Omental fat pad (tissue), 3 donors: ENCODE measurements at regions not wholly inside any gene's neighbourhood (a gene's known extent, or its start where the extent isn't known, plus 50 kb on each side); places are given as distances from the start of the nearest gene placed in this dataset.

Source experiments
- ATAC-seq: fragments of 150-250 bp; one replicate; pipeline ENCODE4 v1.9.1; 2016; ENCODE audit warnings: mild to moderate bottlenecking, moderate library complexity; ENCODE audit not compliant: low FRiP score
- DNase-seq: peaks from one replicate; pipeline ENCODE4 v3.0.0-alpha.2; 2019; ENCODE audit warnings: low spot score
- CTCF ChIP-seq, 3 donors: fragments of 450-650 bp; IDR thresholded peaks; one replicate each; pipeline ENCODE4 v1.5.1; 2016 to 2017; ENCODE audit warnings: antibody characterized with exemption in 3 of 3, mild to moderate bottlenecking in 3 of 3, moderate library complexity in 2 of 3

- DNase-seq (no peak), ATAC-seq (no peak)
- no peak for TF ChIP-seq CTCF (IDR thresholded peaks at IDR 0.05)
Observed at GRCh38 chr14:95437715-95438114, 78.7 kb downstream of the SYNE3 start.

GRCh38 chr14:95436354-95436753 is 80.1 kb downstream of the SYNE3 start:
- ATAC-seq: no peak

GRCh38 chr14:95434121-95434520 is 82.3 kb downstream of the SYNE3 start:
- DNase-seq: no peak
- TF ChIP-seq CTCF (IDR thresholded peaks at IDR 0.05): no peak
- ATAC-seq: no peak

More at GRCh38 chr14:95436354-95436753, 80.1 kb downstream of the SYNE3 start:
- no peak for DNase-seq
- TF ChIP-seq CTCF (IDR thresholded peaks at IDR 0.05): no peak

GRCh38 chr14:95433094-95433478 is 83.4 kb downstream of the SYNE3 start:
- no peak for ATAC-seq
- no peak for DNase-seq
- TF ChIP-seq CTCF (IDR thresholded peaks at IDR 0.05): no peak

- peak in 1 of 3 donors; percentile 50 for TF ChIP-seq CTCF (IDR thresholded peaks at IDR 0.05)
Observed at GRCh38 chr14:95432144-95433093, 84.0 kb downstream of the SYNE3 start.

GRCh38 chr14:95431199-95432143 is 85.0 kb downstream of the SYNE3 start:
- ATAC-seq (no peak), DNase-seq (no peak)
- no peak for TF ChIP-seq CTCF (IDR thresholded peaks at IDR 0.05)

More at GRCh38 chr14:95432144-95433093, 84.0 kb downstream of the SYNE3 start:
- ATAC-seq (peak; percentile 66), DNase-seq (no peak)
